NCI-H345 (cell line): ENCODE measurements at regions not wholly inside any gene's neighbourhood (a gene's known extent, or its start where the extent isn't known, plus 50 kb on each side); places are given as distances from the start of the nearest gene placed in this dataset.

Source experiments
- DNase-seq: peaks from one replicate; lab custom pipeline; 2025; lab: John Stamatoyannopoulos, UW

DNA sequence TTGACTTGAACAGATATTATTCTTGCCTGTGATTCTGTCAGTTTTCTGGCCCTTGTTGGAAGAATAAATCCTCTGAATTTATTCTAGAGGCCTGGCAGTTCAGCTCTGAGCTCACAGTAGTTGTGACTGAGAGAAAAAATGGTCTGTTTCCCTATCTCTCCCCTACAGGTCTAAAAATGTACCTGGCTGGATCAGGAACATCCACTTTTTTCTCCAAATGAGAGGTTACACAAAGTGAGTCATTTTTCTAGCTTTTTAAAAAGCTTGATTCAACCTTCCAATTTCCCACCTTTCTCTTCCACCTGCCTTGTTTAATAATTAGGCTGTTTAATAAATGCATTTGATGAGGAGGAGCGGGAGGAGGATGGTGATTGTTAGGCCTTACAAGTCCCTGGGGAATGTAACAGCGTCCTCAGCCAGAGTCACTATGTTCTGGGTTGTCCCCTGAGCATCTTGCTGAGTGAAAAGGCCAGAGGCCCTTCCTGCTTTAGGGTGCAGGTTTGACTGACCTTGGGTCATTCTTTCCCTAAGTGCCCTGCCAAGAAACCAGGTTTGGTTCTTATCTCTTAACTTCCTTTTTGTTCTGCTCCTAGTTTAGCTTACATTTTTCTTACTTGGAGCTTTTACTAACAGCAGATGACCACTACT is 91.7 kb upstream of the FUT8 start:
- DNase-seq = no peak

DNA sequence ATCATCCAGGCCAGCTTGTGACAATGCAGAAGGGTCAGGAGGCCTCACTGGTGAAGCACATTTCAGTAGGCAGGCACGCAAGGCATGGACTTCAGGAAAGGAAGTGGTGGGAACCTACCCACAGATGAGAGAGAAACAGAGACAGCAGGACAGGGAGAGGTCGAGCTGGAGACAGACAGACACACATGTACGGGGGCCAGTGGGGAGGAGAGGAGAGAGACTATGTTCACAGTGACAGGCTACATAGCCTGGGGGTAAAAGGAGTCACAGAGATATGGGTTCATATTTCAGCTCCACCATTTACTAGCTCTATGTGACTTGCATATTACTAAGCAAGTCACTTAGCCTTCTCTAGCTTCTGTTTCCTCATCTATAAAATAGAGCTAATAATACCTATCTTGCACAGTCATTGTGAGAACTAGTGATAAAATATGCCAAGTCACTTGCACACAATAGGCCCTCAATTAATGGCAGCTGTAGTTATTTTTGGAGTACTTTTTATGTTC is 91.1 kb upstream of the FUT8 start:
- no peak for DNase-seq

DNA sequence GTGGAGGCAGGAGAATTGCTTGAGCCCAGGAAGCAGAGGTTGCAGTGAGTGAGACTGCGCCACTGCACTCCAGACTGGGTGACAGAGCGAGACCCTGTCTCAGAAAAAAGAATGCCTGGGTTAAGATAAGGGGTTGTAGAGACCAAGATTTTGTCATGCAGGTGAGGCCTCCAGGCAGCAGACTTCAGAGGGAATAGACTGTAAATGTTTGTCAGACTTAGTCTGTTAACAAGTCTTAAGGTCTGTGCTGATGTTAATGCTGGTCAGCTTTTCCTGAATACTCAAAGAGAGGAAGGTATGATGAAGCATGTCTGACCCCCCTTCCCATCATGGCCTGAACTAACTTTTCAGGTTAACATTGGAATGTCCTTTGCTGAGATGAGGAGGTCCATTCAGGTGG is 83.0 kb upstream of the FUT8 start:
- no peak for DNase-seq

- DNase-seq = no peak
These were observed 82.6 kb upstream of the FUT8 start for GRCh38 chr14:65329911-65330310.

DNA sequence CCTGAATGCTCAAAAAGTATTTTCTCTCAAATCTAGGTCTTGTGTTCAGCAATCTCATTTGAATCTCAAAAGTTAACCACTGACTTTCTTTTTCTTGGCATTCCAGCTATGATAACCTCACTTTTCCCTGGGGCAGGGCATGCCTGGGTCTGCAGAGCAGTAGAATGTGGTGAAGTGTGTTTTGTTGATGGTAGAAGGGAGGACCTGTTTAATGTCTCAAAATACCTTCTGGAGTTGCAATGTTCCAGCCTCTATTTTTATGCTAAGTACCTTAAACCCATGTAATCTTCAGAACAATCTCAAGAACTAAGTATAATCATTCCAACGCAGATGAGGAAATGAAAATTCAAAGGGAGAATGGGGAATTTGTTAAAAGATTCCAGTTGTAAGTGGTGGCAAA is 82.1 kb upstream of the FUT8 start:
- no peak for DNase-seq

GRCh38 chr14:65331652-65332051 is 80.9 kb upstream of the FUT8 start:
- DNase-seq = no peak

GRCh38 chr14:65332141-65332871 is 80.2 kb upstream of the FUT8 start:
- DNase-seq = no peak

GRCh38 chr14:65333943-65334687 is 78.4 kb upstream of the FUT8 start:
- DNase-seq = no peak

DNA sequence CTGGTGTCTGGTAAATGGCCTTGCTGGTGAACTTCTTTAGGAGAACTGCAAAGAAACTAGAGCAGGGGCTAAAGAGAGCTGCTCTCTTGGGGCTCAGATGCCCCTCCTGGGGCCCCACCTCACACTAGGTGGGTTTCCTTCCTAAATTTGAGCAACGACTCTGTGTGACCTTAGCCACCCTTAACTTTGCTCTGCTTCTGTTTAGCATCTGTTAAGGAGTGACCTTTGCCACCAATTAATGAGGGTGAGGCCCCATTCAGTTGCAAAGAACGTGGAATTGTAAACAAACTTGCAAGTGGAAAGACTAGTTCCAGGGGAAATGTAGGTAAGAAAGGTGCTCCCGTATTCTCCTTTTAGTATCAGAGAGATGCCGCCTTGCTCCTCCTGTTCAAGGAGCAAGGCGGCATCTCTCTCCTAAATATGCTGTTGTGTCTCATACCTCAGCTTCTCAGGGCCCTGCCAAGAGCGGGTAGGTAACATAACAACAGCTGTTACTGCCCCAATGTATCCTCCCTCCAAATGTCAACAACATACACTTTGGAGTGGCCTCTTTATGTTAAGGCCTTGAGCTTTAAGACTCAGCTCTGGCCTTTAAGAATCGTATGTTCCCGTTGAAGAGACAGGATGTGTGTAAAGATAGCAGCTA is 77.6 kb upstream of the FUT8 start:
- DNase-seq = peak; percentile 11

- DNase-seq = no peak
These were observed 77.1 kb upstream of the FUT8 start for GRCh38 chr14:65335411-65335947.

GRCh38 chr14:65336191-65336591 is 76.3 kb upstream of the FUT8 start:
- no peak for DNase-seq

GRCh38 chr14:65339866-65340265 is 72.7 kb upstream of the FUT8 start:
- DNase-seq = no peak

DNA sequence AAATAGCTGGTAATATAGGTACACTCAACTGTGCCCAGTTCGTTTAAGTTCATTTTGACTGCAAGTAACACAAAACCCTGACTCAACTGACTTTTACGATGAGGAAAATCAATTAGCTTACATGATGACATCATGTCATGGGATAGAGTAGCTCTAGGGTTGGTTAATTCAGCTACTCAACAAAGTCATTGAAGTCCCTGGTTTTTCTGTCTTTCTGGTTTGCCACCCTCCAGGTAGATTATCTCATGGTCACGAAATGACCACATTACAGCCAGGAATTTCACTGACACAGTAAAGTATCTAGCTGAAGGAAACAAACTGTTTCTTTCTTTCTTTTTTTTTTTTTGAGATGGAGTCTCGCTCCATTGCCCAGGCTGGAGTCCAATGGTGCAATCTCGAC is 68.5 kb upstream of the FUT8 start:
- no peak for DNase-seq

DNA sequence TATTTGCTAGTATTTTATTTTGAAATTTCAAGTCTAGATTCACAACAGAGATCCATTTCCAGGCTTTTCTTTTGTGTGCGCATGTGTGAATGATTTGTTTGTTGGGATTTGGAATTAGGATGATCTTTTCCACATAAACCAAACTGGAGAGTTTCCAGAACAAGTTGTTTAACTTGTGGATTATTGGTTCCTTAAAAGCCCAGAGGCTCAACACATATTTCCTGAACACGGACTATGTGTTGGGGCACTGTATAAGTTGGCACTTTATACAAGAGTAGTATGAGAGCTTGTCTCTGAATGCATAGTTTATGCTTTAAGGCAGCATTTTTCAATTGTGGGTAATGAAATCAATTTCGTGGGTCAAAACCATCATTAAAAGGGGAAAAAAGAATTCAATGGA is 67.3 kb upstream of the FUT8 start:
- DNase-seq = no peak

GRCh38 chr14:65346474-65346873 is 66.1 kb upstream of the FUT8 start:
- DNase-seq = no peak

DNA sequence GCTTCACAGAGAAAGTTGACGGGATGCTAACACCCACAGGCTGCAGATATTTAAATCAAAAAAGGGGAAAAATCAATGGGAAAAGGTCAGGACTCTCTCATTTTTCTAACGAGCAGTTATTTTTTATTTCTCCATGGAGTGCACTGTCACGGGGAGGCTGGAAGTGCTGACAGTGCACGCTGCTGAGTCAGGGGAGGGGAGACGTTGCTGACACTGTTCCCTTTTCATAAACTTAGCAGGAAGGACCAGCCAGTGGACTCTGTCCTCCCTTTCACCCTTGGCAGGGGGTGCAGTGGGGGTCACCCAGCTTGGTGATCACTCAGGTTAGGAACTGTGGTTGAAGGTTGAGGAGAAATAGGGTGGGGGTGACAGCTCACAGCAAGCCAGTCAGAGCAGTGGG is 65.6 kb upstream of the FUT8 start:
- DNase-seq = no peak

DNA sequence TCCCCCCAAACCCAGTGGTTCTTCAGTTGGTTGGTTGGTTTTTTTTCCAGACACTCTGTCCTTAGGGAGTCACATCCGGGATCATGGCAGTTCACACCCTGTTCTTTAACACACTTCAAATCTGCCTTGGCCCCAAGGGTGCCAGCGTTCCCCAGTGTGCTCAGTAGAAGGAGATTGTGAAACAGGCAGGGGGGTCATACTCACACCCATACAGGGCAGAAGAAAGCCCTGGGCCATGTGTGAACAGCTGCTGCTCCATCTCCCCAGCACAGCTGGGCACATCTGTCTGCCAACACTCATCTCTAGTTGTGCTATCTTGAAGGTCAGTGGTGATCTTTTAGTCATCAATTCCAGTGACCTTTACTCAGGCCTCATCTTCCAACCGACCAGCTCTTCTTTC is 64.4 kb upstream of the FUT8 start:
- no peak for DNase-seq

GRCh38 chr14:65349100-65349499 is 63.4 kb upstream of the FUT8 start:
- DNase-seq = no peak

- no peak for DNase-seq
These were observed 60.9 kb upstream of the FUT8 start for GRCh38 chr14:65351493-65352194.

GRCh38 chr14:65352964-65353530 is 59.5 kb upstream of the FUT8 start:
- no peak for DNase-seq

- no peak for DNase-seq
These were observed 58.4 kb upstream of the FUT8 start for GRCh38 chr14:65354131-65354530.
